Fibroblast of skin of left quadriceps (primary cell): ENCODE measurements at regions not wholly inside any gene's neighbourhood (a gene's known extent, or its start where the extent isn't known, plus 50 kb on each side); places are given as distances from the start of the nearest gene placed in this dataset.

Experiments
- DNase-seq, 2 experiments: peaks; one replicate each; pipeline ENCODE4 v3.0.0-alpha.2; 2013; ENCODE audit warnings: low read depth in 2 of 2

- no peak for DNase-seq
Observed at GRCh38 chr20:50313827-50314677, 123.4 kb downstream of the CEBPB start.

- DNase-seq, result no peak
Observed at GRCh38 chr20:50314678-50315335, 124.2 kb downstream of the CEBPB start.

- no peak for DNase-seq
Observed at GRCh38 chr20:50315586-50316551, 125.2 kb downstream of the CEBPB start.

- no peak for DNase-seq
Observed at GRCh38 chr20:50317116-50317515, 126.5 kb downstream of the CEBPB start.

- DNase-seq, result no peak
Observed at GRCh38 chr20:50317609-50318008, 127.0 kb downstream of the CEBPB start.

- DNase-seq, result no peak
Observed at GRCh38 chr20:50318710-50319109, 128.1 kb downstream of the CEBPB start.

- DNase-seq, result no peak
Observed at GRCh38 chr20:50320005-50320900, 129.6 kb downstream of the CEBPB start.

- peak in 1 of 2 experiments; percentile 48 for DNase-seq
Observed at GRCh38 chr20:50320901-50321796, 130.5 kb downstream of the CEBPB start.

GRCh38 chr20:50321797-50322480 is 131.3 kb downstream of the CEBPB start:
- no peak for DNase-seq

GRCh38 chr20:50322703-50323131 is 132.1 kb downstream of the CEBPB start:
- no peak for DNase-seq

- no peak for DNase-seq
Observed at GRCh38 chr20:50323209-50323608, 132.6 kb downstream of the CEBPB start.

GRCh38 chr20:50323777-50324775 is 133.4 kb downstream of the CEBPB start:
- no peak for DNase-seq

- DNase-seq, result no peak
Observed at GRCh38 chr20:50325215-50325614, 134.6 kb downstream of the CEBPB start.

GRCh38 chr20:50325651-50326050 is 135.0 kb downstream of the CEBPB start:
- no peak for DNase-seq

- DNase-seq, result no peak
Observed at GRCh38 chr20:50327666-50328065, 137.0 kb downstream of the CEBPB start.

GRCh38 chr20:50328222-50328979 is 137.8 kb downstream of the CEBPB start:
- no peak for DNase-seq
